ENCODE measurements at regions not wholly inside any gene's neighbourhood (a gene's known extent, or its start where the extent isn't known, plus 50 kb on each side); places are given as distances from the start of the nearest gene placed in this dataset.
A peak's percentile ranks its signal among the peaks of the same experiment; 100 is the strongest.

GRCh38 chr9:110076894-110077725 is 130.8 kb downstream of the C9orf152 start:
- Mint-ChIP-seq H3K27ac (ENCODE audit: unreplicated experiment) (no peak overlapping the region), H3K4me1 (ENCODE audit: unreplicated experiment) (peaks cover 57% of the 10 kb centered on the region), H3K27me3 (ENCODE audit: unreplicated experiment) (peaks cover 6% of the 10 kb centered on the region), H3K36me3 (ENCODE audit: low read depth, unreplicated experiment) (peaks cover 8% of the 10 kb centered on the region), H3K4me3 (ENCODE audit: unreplicated experiment) (no peak overlapping the region), H3K9me3 (ENCODE audit: unreplicated experiment) (no peaks in the 10 kb centered on the region)
- no peak for DNase-seq (ENCODE audit: low spot score)
- TF ChIP-seq CTCF (IDR thresholded peaks at IDR 0.05; ENCODE audit: unreplicated experiment): no peak

GRCh38 chr9:110077925-110078324 is 130.0 kb downstream of the C9orf152 start:
- no peaks in the 10 kb centered on the region for H3K9me3 Mint-ChIP-seq (ENCODE audit: unreplicated experiment)
- H3K27me3 Mint-ChIP-seq (ENCODE audit: unreplicated experiment): peaks cover 1% of the 10 kb centered on the region
- TF ChIP-seq CTCF (IDR thresholded peaks at IDR 0.05; ENCODE audit: unreplicated experiment): no peak
- H3K27ac Mint-ChIP-seq (ENCODE audit: unreplicated experiment): no peak overlapping the region
- H3K4me3 Mint-ChIP-seq (ENCODE audit: unreplicated experiment): no peak overlapping the region
- DNase-seq (ENCODE audit: low spot score): no peak
- peaks cover 55% of the 10 kb centered on the region for H3K4me1 Mint-ChIP-seq (ENCODE audit: unreplicated experiment)
- H3K36me3 Mint-ChIP-seq (ENCODE audit: low read depth, unreplicated experiment): peaks cover 4% of the 10 kb centered on the region

- Mint-ChIP-seq H3K27ac (ENCODE audit: unreplicated experiment) (no peak overlapping the region), H3K4me3 (ENCODE audit: unreplicated experiment) (no peak overlapping the region), H3K9me3 (ENCODE audit: unreplicated experiment) (no peaks in the 10 kb centered on the region), H3K27me3 (ENCODE audit: unreplicated experiment) (peaks cover 1% of the 10 kb centered on the region), H3K4me1 (ENCODE audit: unreplicated experiment) (peaks cover 57% of the 10 kb centered on the region), H3K36me3 (ENCODE audit: low read depth, unreplicated experiment) (peaks cover 5% of the 10 kb centered on the region)
- TF ChIP-seq CTCF (IDR thresholded peaks at IDR 0.05; ENCODE audit: unreplicated experiment): no peak
- DNase-seq (ENCODE audit: low spot score): no peak
These were observed 129.4 kb downstream of the C9orf152 start for GRCh38 chr9:110078604-110079003.

GRCh38 chr9:110081395-110081794 is 126.6 kb downstream of the C9orf152 start:
- H3K27ac Mint-ChIP-seq (ENCODE audit: unreplicated experiment): peak overlapping the region; percentile 83
- peak overlapping the region; percentile 37 for H3K4me3 Mint-ChIP-seq (ENCODE audit: unreplicated experiment)
- H3K4me1 Mint-ChIP-seq (ENCODE audit: unreplicated experiment): peaks cover 57% of the 10 kb centered on the region
- TF ChIP-seq CTCF (IDR thresholded peaks at IDR 0.05; ENCODE audit: unreplicated experiment): no peak
- peak; percentile 19 for DNase-seq (ENCODE audit: low spot score)
- H3K36me3 Mint-ChIP-seq (ENCODE audit: low read depth, unreplicated experiment): peaks cover 12% of the 10 kb centered on the region
- no peaks in the 10 kb centered on the region for H3K9me3 Mint-ChIP-seq (ENCODE audit: unreplicated experiment)
- peaks cover 1% of the 10 kb centered on the region for H3K27me3 Mint-ChIP-seq (ENCODE audit: unreplicated experiment)

GRCh38 chr9:110083866-110084265 is 124.1 kb downstream of the C9orf152 start:
- Mint-ChIP-seq H3K4me3 (ENCODE audit: unreplicated experiment) (peak overlapping the region; percentile 1), H3K9me3 (ENCODE audit: unreplicated experiment) (no peaks in the 10 kb centered on the region), H3K27me3 (ENCODE audit: unreplicated experiment) (peaks cover 6% of the 10 kb centered on the region), H3K27ac (ENCODE audit: unreplicated experiment) (peak overlapping the region; percentile 65), H3K36me3 (ENCODE audit: low read depth, unreplicated experiment) (peaks cover 23% of the 10 kb centered on the region), H3K4me1 (ENCODE audit: unreplicated experiment) (peaks cover 57% of the 10 kb centered on the region)
- TF ChIP-seq CTCF (IDR thresholded peaks at IDR 0.05; ENCODE audit: unreplicated experiment): no peak
- DNase-seq (ENCODE audit: low spot score): no peak
